ENCODE measurements at regions not wholly inside any gene's neighbourhood (a gene's known extent, or its start where the extent isn't known, plus 50 kb on each side); places are given as distances from the start of the nearest gene placed in this dataset.

- TF ChIP-seq CTCF (conservative IDR thresholded peaks at IDR 0.05; ENCODE audit: low read depth in 2 of 2) = no peak
- no peak for TF ChIP-seq EZH2 (IDR thresholded peaks at IDR 0.05; ENCODE audit: low read depth, unreplicated experiment)
- TF ChIP-seq EZH2phosphoT487 (IDR thresholded peaks at IDR 0.05; ENCODE audit: unreplicated experiment) = no peak
- TF ChIP-seq ZNF331 (CRISPR knock-in tag; IDR thresholded peaks at IDR 0.05; ENCODE audit: low read depth) = no peak
- TF ChIP-seq ZNF114 (CRISPR knock-in tag; IDR thresholded peaks at IDR 0.05) = no peak
Measured at GRCh38 chr10:65684896-65685295, 1240.9 kb upstream of the LRRTM3 start (continued).

GRCh38 chr10:65701168-65701776 lies 1224.6 kb upstream of the LRRTM3 start:
- no peak overlapping the region for H3K4me2 ChIP-seq
- Mint-ChIP-seq H3K36me3 (ENCODE audit: low read depth) (no peaks in the 10 kb centered on the region), H3K27ac (no peak overlapping the region)
- TF ChIP-seq CTCF (conservative IDR thresholded peaks at IDR 0.05; ENCODE audit: low read depth in 2 of 2) = no peak
- no peak for TF ChIP-seq EZH2 (IDR thresholded peaks at IDR 0.05; ENCODE audit: low read depth, unreplicated experiment)
- no peak for TF ChIP-seq JUNB (IDR thresholded peaks at IDR 0.05; ENCODE audit: unreplicated experiment)
- no peak for TF ChIP-seq ETS1 (IDR thresholded peaks at IDR 0.05)
- no peak for TF ChIP-seq CREB1 (CRISPR knock-in tag; IDR thresholded peaks at IDR 0.05; ENCODE audit: low read depth)
- TF ChIP-seq STAT1 (IDR thresholded peaks at IDR 0.05; ENCODE audit: unreplicated experiment) = no peak
- TF ChIP-seq ZNF462 (CRISPR knock-in tag; IDR thresholded peaks at IDR 0.05) = no peak
- no peak for TF ChIP-seq ZNF114 (CRISPR knock-in tag; IDR thresholded peaks at IDR 0.05)
- TF ChIP-seq EZH2phosphoT487 (IDR thresholded peaks at IDR 0.05; ENCODE audit: unreplicated experiment) = no peak
- TF ChIP-seq NANOG (IDR thresholded peaks at IDR 0.05; ENCODE audit: borderline replicate concordance) = no peak
- no peak for TF ChIP-seq POLR2AphosphoS5 (IDR thresholded peaks at IDR 0.05; ENCODE audit: low read depth)
- TF ChIP-seq ZNF331 (CRISPR knock-in tag; IDR thresholded peaks at IDR 0.05; ENCODE audit: low read depth) = no peak

More at GRCh38 chr10:65701168-65701776, 1224.6 kb upstream of the LRRTM3 start:
- DNase-seq (ENCODE audit: low spot score) (no peak), ATAC-seq (no peak)
- Histone ChIP-seq H2AFZ (no peak overlapping the region), H3K36me3 (ENCODE audit: insufficient read depth) (no peaks in the 10 kb centered on the region), H3K27ac (ENCODE audit: low read depth) (no peak overlapping the region), H3K27me3 (ENCODE audit: insufficient read depth) (no peaks in the 10 kb centered on the region), H3F3A (replicated peaks; ENCODE audit: low read depth) (no peaks in the 10 kb centered on the region), H3K4me3 (no peak overlapping the region), H3K9me2 (ENCODE audit: insufficient read depth) (no peaks in the 10 kb centered on the region; the same call in 1 of the 2 replicates), H3K4me1 (ENCODE audit: insufficient read depth) (no peaks in the 10 kb centered on the region), H3K79me2 (replicated peaks; ENCODE audit: insufficient read depth) (no peaks in the 10 kb centered on the region), H4K20me1 (replicated peaks; ENCODE audit: insufficient read depth) (no peaks in the 10 kb centered on the region)
- no peaks in the 10 kb centered on the region for H3K27me3 Mint-ChIP-seq (ENCODE audit: insufficient read depth, low read depth, poor library complexity)
- H3K4me3 Mint-ChIP-seq = no peak overlapping the region
- H3K9me3 Mint-ChIP-seq = no peaks in the 10 kb centered on the region; the same call in 1 of the 3 replicates
- no peaks in the 10 kb centered on the region for H3K4me1 Mint-ChIP-seq
